RWPE2 (cell line): ENCODE measurements at regions not wholly inside any gene's neighbourhood (a gene's known extent, or its start where the extent isn't known, plus 50 kb on each side); places are given as distances from the start of the nearest gene placed in this dataset.

Experiments used
- ATAC-seq: fragments of 200-7000 bp; cut with Tn5 transposase; 3 replicates; pipeline ENCODE4 v1.9.1; 2021; ENCODE audit warnings: low read depth
- DNase-seq: peaks from one replicate; pipeline ENCODE4 v3.0.0-alpha.2; 2020; ENCODE audit warnings: low spot score
- H3K27ac ChIP-seq: fragments of 450-650 bp; 2 replicates; pipeline ENCODE4 v1.5.1; 2017; ENCODE audit warnings: mild to moderate bottlenecking; ENCODE audit not compliant: poor library complexity, severe bottlenecking
- H3K27me3 ChIP-seq: fragments of 250-450 bp; sonication (Bioruptor Pico); 2 replicates; pipeline ENCODE4 v1.5.1; 2021; ENCODE audit warnings: mild to moderate bottlenecking, moderate library complexity; ENCODE audit not compliant: insufficient read depth, poor library complexity, severe bottlenecking
- H3K36me3 ChIP-seq: fragments of 250-450 bp; sonication (Bioruptor Pico); 2 replicates; pipeline ENCODE4 v1.5.1; 2020; ENCODE audit warnings: low read depth, mild to moderate bottlenecking, moderate library complexity
- H3K4me1 ChIP-seq: fragments of 250-450 bp; sonication (Bioruptor Pico); 2 replicates; pipeline ENCODE4 v1.5.1; 2021; ENCODE audit warnings: mild to moderate bottlenecking, moderate library complexity; ENCODE audit not compliant: insufficient read depth, poor library complexity, severe bottlenecking
- H3K4me3 ChIP-seq: fragments of 250-450 bp; sonication (Bioruptor Pico); 2 replicates; pipeline ENCODE4 v1.5.1; 2021; ENCODE audit warnings: mild to moderate bottlenecking, moderate library complexity; ENCODE audit not compliant: severe bottlenecking
- H3K9me3 ChIP-seq: fragments of 250-450 bp; sonication (Bioruptor Pico); 2 replicates; pipeline ENCODE4 v1.5.1; 2021; ENCODE audit warnings: mild to moderate bottlenecking, moderate library complexity; ENCODE audit not compliant: severe bottlenecking
- TF ChIP-seq, protein P1 (sequence below): fragments of 450-650 bp; IDR thresholded peaks from one replicate; pipeline ENCODE4 v1.5.1; 2017; ENCODE audit warnings: mild to moderate bottlenecking, moderate library complexity; ENCODE audit not compliant: poor library complexity, severe bottlenecking

DNA sequence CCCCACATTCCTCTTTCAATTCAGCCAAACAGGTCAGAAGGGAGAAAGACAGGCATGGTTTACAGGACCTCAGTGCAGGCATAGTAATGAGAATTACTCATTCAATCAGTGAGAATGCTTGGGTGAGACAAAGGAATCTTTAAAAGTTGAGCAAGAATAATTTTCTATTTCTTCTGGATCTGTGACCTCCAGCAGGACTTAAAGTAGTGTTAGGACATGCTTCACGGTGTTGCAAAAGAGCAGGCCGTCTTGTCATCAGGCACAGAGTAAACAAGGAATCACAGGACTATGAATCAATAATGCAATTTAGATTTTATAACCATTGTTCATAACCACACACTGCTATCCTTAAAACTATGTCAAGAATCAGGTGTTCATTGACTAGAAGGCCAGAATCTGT, 130.6 kb upstream of the GLRA2 start:
- no peaks in the 10 kb centered on the region for H3K36me3 ChIP-seq
- peak overlapping the region; percentile 73 for H3K27ac ChIP-seq
- no peak overlapping the region for H3K4me3 ChIP-seq
- DNase-seq: peak; percentile 46
- no peaks in the 10 kb centered on the region for H3K27me3 ChIP-seq
- TF ChIP-seq, protein P1, sequence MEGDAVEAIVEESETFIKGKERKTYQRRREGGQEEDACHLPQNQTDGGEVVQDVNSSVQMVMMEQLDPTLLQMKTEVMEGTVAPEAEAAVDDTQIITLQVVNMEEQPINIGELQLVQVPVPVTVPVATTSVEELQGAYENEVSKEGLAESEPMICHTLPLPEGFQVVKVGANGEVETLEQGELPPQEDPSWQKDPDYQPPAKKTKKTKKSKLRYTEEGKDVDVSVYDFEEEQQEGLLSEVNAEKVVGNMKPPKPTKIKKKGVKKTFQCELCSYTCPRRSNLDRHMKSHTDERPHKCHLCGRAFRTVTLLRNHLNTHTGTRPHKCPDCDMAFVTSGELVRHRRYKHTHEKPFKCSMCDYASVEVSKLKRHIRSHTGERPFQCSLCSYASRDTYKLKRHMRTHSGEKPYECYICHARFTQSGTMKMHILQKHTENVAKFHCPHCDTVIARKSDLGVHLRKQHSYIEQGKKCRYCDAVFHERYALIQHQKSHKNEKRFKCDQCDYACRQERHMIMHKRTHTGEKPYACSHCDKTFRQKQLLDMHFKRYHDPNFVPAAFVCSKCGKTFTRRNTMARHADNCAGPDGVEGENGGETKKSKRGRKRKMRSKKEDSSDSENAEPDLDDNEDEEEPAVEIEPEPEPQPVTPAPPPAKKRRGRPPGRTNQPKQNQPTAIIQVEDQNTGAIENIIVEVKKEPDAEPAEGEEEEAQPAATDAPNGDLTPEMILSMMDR: no peak
- no peaks in the 10 kb centered on the region for H3K9me3 ChIP-seq
- ATAC-seq: peak; percentile 96
- H3K4me1 ChIP-seq: peaks cover 14% of the 10 kb centered on the region

DNA sequence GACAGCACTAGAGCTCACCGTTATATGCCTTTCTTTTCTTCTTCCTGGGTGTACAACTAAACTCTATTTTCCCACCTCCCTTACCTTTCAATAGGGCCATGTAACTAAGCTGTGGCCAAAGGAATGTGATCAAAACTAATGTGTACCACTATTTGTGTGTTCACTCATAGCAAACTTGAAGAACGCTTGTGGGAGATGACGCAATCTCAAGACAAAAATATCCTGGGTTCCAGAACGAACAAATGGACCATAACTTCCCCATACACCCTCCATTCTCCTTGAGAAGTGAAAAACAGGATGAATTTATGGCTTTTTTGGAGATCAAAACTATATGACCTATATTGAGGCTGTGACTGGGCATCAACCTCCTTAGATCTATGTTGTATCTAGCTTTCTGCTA, 139.7 kb upstream of the GLRA2 start:
- Histone ChIP-seq H3K27ac (no peak overlapping the region), H3K36me3 (no peaks in the 10 kb centered on the region), H3K27me3 (no peaks in the 10 kb centered on the region), H3K4me3 (no peak overlapping the region), H3K4me1 (no peaks in the 10 kb centered on the region), H3K9me3 (no peaks in the 10 kb centered on the region)
- no peak for ATAC-seq
- no peak for DNase-seq
- TF ChIP-seq, protein P1: no peak

DNA sequence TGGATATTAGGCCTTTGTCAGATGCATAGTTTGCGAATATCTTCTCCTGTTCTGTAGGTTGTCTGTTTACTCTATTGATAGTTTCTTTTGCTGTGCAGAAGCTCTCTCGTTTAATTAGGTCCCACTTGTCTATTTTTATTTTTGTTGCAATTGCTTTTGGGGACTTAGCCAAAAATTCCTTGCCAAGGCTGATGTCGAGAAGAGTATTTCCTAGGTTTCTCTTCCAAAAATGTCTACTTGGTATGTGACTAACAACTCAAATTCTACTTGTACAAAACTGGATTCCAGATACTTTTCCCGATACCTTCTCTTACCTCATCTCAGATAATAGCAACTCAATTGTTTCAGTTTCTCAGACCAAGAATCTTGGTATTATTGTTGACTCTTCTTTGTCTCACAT, 142.4 kb upstream of the GLRA2 start:
- TF ChIP-seq, protein P1: no peak
- DNase-seq (no peak), ATAC-seq (no peak)
- Histone ChIP-seq H3K4me3 (no peak overlapping the region), H3K9me3 (no peaks in the 10 kb centered on the region), H3K27ac (no peak overlapping the region), H3K27me3 (no peaks in the 10 kb centered on the region), H3K4me1 (no peaks in the 10 kb centered on the region), H3K36me3 (no peaks in the 10 kb centered on the region)

DNA sequence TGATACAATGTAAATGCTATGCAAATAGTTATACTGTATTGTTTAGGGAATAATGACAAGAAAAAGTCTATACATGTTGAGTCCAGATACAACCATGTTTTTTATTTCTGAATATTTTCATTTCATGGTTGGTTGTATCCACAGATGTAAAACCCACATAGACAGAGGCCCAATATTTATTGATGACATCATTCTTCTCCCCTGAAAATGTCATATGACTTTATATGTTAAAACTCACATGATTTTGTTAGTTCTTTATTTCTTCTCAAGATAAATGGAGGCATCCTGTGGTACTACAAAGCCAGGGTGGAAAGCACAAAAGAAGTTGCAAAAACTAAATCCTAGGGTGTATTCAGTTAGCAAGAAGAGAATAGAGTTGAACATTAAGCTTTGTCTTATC, 149.3 kb upstream of the GLRA2 start:
- TF ChIP-seq, protein P1: no peak
- H3K4me3 ChIP-seq: no peak overlapping the region
- H3K27me3 ChIP-seq: no peaks in the 10 kb centered on the region
- H3K27ac ChIP-seq: no peak overlapping the region
- no peaks in the 10 kb centered on the region for H3K36me3 ChIP-seq
- H3K9me3 ChIP-seq: no peaks in the 10 kb centered on the region
- H3K4me1 ChIP-seq: no peaks in the 10 kb centered on the region
- ATAC-seq (no peak), DNase-seq (no peak)

DNA sequence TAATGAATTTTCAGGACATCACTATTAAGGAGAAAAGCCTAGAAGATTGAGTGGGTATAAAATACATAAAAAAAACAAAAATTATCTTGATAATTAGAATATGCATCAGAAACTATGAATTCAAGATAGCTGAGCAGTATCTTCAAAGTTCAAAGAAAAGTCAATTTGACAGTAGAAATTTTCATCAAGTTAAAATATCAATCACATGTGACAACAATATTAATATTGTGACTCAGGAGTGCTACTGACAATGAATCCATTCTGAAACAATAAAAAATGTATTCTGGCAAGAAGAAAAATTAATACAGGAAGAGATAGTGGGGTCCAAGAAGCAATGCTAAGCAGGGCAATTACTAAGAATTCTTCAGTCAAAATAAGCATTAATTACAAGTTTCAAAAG, 151.9 kb upstream of the GLRA2 start:
- no peak for DNase-seq
- TF ChIP-seq, protein P1: no peak

More for the DNA sequence above, 151.9 kb upstream of the GLRA2 start:
- Histone ChIP-seq H3K4me3 (no peak overlapping the region), H3K36me3 (no peaks in the 10 kb centered on the region), H3K4me1 (no peaks in the 10 kb centered on the region), H3K9me3 (no peaks in the 10 kb centered on the region), H3K27me3 (no peaks in the 10 kb centered on the region), H3K27ac (no peak overlapping the region)
- ATAC-seq: no peak
